MCF 10A (cell line): ENCODE measurements at regions not wholly inside any gene's neighbourhood (a gene's known extent, or its start where the extent isn't known, plus 50 kb on each side); places are given as distances from the start of the nearest gene placed in this dataset.

ENCODE experiments used
- BruUV-seq: library from RNA; stranded (reverse); fragments of 400-500 nt; replicated peaks from 2 replicates; lab custom pipeline; 2021; lab: Mats Ljungman, UMichigan
- CTCF ChIA-PET: fragments of 300-600 bp; sonication (Branson Sonifier 250); formaldehyde crosslinking; extraction: SDS; loops from one replicate; lab custom pipeline; 2021; ENCODE audit warnings: antibody characterized with exemption, inconsistent platforms; lab: Yijun Ruan, JAX
- POLR2A ChIA-PET: fragments of 300-600, 350-650 bp; sonication (Branson Sonifier 250); formaldehyde crosslinking; extraction: SDS; loops from one replicate; lab custom pipeline; 2020; ENCODE audit warnings: antibody characterized with exemption, inconsistent platforms; lab: Yijun Ruan, JAX
- DNase-seq: peaks from one replicate; pipeline ENCODE4 v3.0.0-alpha.2; 2018; ENCODE audit not compliant: unreplicated experiment
- H3K27ac Mint-ChIP-seq: one replicate; pipeline ENCODE4 v1.8.0; 2022; ENCODE audit warnings: mild to moderate bottlenecking, low read depth, mixed read lengths; ENCODE audit not compliant: unreplicated experiment
- H3K27me3 Mint-ChIP-seq: one replicate; pipeline ENCODE4 v1.8.0; 2022; ENCODE audit warnings: mixed read lengths; ENCODE audit not compliant: insufficient read depth, unreplicated experiment
- H3K36me3 Mint-ChIP-seq: one replicate; pipeline ENCODE4 v1.8.0; 2022; ENCODE audit warnings: mild to moderate bottlenecking, moderate library complexity, mixed read lengths; ENCODE audit not compliant: insufficient read depth, unreplicated experiment
- H3K4me1 Mint-ChIP-seq: one replicate; pipeline ENCODE4 v1.8.0; 2022; ENCODE audit warnings: mixed read lengths; ENCODE audit not compliant: insufficient read depth, unreplicated experiment
- H3K4me3 Mint-ChIP-seq: one replicate; pipeline ENCODE4 v1.8.0; 2022; ENCODE audit warnings: mild to moderate bottlenecking, moderate library complexity, mixed read lengths; ENCODE audit not compliant: unreplicated experiment
- H3K9me3 Mint-ChIP-seq: one replicate; pipeline ENCODE4 v1.8.0; 2022; ENCODE audit warnings: mixed read lengths; ENCODE audit not compliant: unreplicated experiment
- CTCF ChIP-seq: fragments of 200-600 bp; IDR thresholded peaks from one replicate; pipeline ENCODE4 v1.8.0; 2022; ENCODE audit warnings: antibody characterized with exemption, mild to moderate bottlenecking; ENCODE audit not compliant: unreplicated experiment
- intact Hi-C: fragments of 100-400 bp; cut with micrococcal nuclease; formaldehyde crosslinking; loops from 2 replicates; pipeline ENCODE4 v1.14.1; 2022

GRCh38 chr13:88675347-88675996, 1004.3 kb downstream of the SLITRK5 start:
- H3K27me3 Mint-ChIP-seq: no peaks in the 10 kb centered on the region
- DNase-seq: no peak
- ChIA-PET CTCF (no interaction called here), POLR2A (no interaction called here)
- no peaks in the 10 kb centered on the region for H3K9me3 Mint-ChIP-seq
- H3K36me3 Mint-ChIP-seq: no peaks in the 10 kb centered on the region
- no peak for TF ChIP-seq CTCF
- no TSS peak for BruUV-seq
- H3K4me1 Mint-ChIP-seq: no peaks in the 10 kb centered on the region
- no peak overlapping the region for H3K27ac Mint-ChIP-seq
- no peak overlapping the region for H3K4me3 Mint-ChIP-seq
- intact Hi-C loops: no loop called here

DNA sequence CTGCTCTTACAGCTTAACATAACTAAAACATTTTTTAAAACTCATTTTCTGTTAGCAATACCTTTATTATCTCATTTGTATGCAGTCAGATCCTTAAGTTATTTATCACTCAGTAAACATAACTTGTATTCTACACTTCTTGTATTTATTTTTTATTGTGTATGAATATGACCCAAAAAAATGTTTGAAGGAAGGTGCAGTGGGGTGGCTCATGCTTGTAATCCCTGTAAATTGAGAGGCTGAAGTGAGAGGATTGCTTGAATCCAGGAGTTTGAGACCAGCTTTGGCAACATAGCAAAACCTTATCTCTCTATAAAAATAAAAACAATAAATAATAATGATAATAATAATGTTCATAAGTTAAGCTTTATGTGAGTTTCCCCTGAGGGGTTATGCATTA, 1004.8 kb downstream of the SLITRK5 start:
- Mint-ChIP-seq H3K9me3 (no peaks in the 10 kb centered on the region), H3K27ac (no peak overlapping the region), H3K27me3 (no peaks in the 10 kb centered on the region), H3K36me3 (no peaks in the 10 kb centered on the region), H3K4me3 (no peak overlapping the region), H3K4me1 (no peaks in the 10 kb centered on the region)
- ChIA-PET POLR2A (no interaction called here), CTCF (no interaction called here)
- TF ChIP-seq CTCF: no peak
- DNase-seq: no peak
- BruUV-seq: no TSS peak
- intact Hi-C loops: no loop called here

DNA sequence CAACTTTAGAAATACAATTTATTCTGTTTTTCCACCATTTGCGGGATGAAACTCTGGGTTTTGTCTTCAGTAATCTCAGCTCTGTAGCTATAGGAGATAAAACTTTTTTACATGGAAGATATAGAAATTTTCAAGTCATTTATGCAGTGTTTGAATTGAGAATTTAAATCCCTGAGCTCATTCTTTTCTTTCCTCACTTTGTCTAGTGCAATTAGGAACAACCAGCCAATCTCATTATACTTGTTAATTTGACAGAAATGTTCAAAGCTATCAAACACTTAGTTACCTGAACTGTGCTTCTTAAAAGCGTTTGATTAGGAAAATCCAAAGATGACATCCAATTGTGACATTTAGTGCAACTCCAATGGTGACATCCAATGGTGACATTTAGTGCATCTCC, 1014.3 kb downstream of the SLITRK5 start:
- H3K4me3 Mint-ChIP-seq: no peak overlapping the region
- H3K9me3 Mint-ChIP-seq: no peaks in the 10 kb centered on the region
- POLR2A ChIA-PET: no interaction called here
- no TSS peak for BruUV-seq
- DNase-seq: no peak
- CTCF ChIA-PET: no interaction called here
- no peak overlapping the region for H3K27ac Mint-ChIP-seq
- H3K27me3 Mint-ChIP-seq: no peaks in the 10 kb centered on the region
- TF ChIP-seq CTCF: no peak
- intact Hi-C loops: no loop called here
- no peaks in the 10 kb centered on the region for H3K36me3 Mint-ChIP-seq
- H3K4me1 Mint-ChIP-seq: no peaks in the 10 kb centered on the region

GRCh38 chr13:88701551-88701950, 1030.4 kb downstream of the SLITRK5 start:
- Mint-ChIP-seq H3K36me3 (no peaks in the 10 kb centered on the region), H3K27me3 (no peaks in the 10 kb centered on the region), H3K4me1 (peaks cover 11% of the 10 kb centered on the region), H3K9me3 (peaks cover 8% of the 10 kb centered on the region), H3K4me3 (no peak overlapping the region), H3K27ac (no peak overlapping the region)
- no peak for TF ChIP-seq CTCF
- DNase-seq: peak; percentile 55
- intact Hi-C loops: no loop called here
- ChIA-PET POLR2A (no interaction called here), CTCF (no interaction called here)
- no TSS peak for BruUV-seq
